ENCODE measurements at regions not wholly inside any gene's neighbourhood (a gene's known extent, or its start where the extent isn't known, plus 50 kb on each side); places are given as distances from the start of the nearest gene placed in this dataset.

- peak; percentile 42 for DNase-seq
Measured at GRCh38 chr9:38118862-38119438, 49.9 kb upstream of the SHB start.
